H1 (cell line): ENCODE measurements at regions not wholly inside any gene's neighbourhood (a gene's known extent, or its start where the extent isn't known, plus 50 kb on each side); places are given as distances from the start of the nearest gene placed in this dataset.

ENCODE experiments used
- ASH2L ChIP-seq: fragments of 200-600, 300-600 bp; sonication (generic); IDR thresholded peaks from one replicate; pipeline ENCODE4 v1.7.1; 2017; ENCODE audit warnings: low read length
- CHD2 ChIP-seq: IDR thresholded peaks from 2 replicates; pipeline ENCODE4 v1.6.1; 2012; ENCODE audit warnings: low read length, improper control_type of control experiment
- FOSL1 ChIP-seq: IDR thresholded peaks from 2 replicates; pipeline ENCODE4 v1.6.1; 2011; ENCODE audit warnings: mild to moderate bottlenecking, low read depth, low read length, moderate library complexity; ENCODE audit not compliant: insufficient read depth
- HDAC2 ChIP-seq, 2 experiments: fragments of 300-600 bp in 1 of 2; sonication (generic) in 1 of 2; IDR thresholded peaks; 2 replicates each; pipeline ENCODE4 v1.6.1; 2011 to 2012; ENCODE audit warnings: low read depth in 2 of 2, low read length in 2 of 2, mild to moderate bottlenecking in 2 of 2, moderate library complexity in 2 of 2, borderline replicate concordance in 1 of 2, inconsistent platforms in 1 of 2
- JUND ChIP-seq: IDR thresholded peaks from 2 replicates; pipeline ENCODE4 v1.6.1; 2011; ENCODE audit warnings: mild to moderate bottlenecking, improper control_type of control experiment, low read length
- RAD21 ChIP-seq, 2 experiments: IDR thresholded peaks in 1 of 2; conservative IDR thresholded peaks in 1 of 2; 2 replicates each; pipeline ENCODE4 v1.6.1; 2011; ENCODE audit warnings: low read depth in 2 of 2, low read length in 2 of 2, improper control_type of control experiment in 1 of 2, inconsistent platforms in 1 of 2, mild to moderate bottlenecking in 1 of 2, moderate library complexity in 1 of 2
- SP4 ChIP-seq: IDR thresholded peaks from 2 replicates; pipeline ENCODE4 v1.6.1; 2012; ENCODE audit warnings: low read length, inconsistent platforms
- ZNF274 ChIP-seq: IDR thresholded peaks from 2 replicates; pipeline ENCODE4 v1.7.0; 2012; ENCODE audit warnings: low read length, borderline replicate concordance; ENCODE audit errors: extremely low read depth

DNA sequence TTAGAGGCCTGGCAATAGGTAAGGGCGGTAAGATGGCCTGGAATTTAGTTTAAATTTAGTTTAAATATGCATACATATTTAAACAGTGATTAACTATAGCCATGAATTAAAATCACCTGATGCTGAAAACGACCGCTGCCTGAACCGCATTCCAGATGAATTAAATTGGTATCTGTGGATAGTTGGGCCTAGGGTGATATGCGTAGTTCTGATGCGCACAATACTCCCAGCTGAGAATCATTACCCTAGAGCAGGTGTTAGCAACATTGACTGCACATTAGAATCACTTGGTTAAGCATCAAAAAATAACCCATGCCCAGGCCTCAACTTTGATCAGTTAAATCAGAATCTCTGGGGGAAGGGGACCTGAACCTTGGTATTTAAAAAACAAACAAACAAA is 432.4 kb downstream of the GBA3 start (continued):
- TF ChIP-seq RAD21 (IDR thresholded peaks at IDR 0.05 in 1 of 2, conservative IDR thresholded peaks at IDR 0.05 in 1 of 2; ENCODE audit: low read depth in 2 of 2, low read length in 2 of 2) (no peak), SP4 (no peak), FOSL1 (no peak), HDAC2 (IDR thresholded peaks at IDR 0.05; ENCODE audit: borderline replicate concordance in 1 of 2, low read depth in 2 of 2, low read length in 2 of 2) (no peak), JUND (no peak), CHD2 (no peak), ASH2L (no peak), ZNF274 (no peak)
- TF ChIP-seq, all 59 proteins: peak for 0
